ENCODE measurements at regions not wholly inside any gene's neighbourhood (a gene's known extent, or its start where the extent isn't known, plus 50 kb on each side); places are given as distances from the start of the nearest gene placed in this dataset.

DNA sequence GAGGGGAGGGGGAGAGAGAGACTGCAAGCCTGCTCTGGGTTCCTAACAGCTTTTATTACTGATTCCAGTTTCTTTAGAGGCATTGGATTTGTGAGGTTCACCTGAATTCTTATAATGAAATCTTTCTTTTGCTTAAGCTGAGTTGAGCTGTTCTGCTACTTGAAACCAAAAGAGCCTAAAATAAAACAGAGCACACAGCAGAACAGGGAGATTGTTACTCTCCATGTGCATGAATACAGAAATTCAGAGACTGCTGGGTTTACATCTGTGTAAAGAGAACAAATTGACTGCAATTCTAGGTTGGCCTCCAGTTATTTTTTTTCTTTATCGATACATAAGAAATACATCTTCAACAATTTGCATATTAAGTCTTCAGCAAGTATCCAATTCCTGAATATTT, 168.8 kb upstream of the NRIP1 start:
- in situ Hi-C loops (cut with MboI; ENCODE audit: low sequenced_read_pairs) = no loop called here

GRCh38 chr21:15236111-15236510, 171.3 kb upstream of the NRIP1 start:
- in situ Hi-C loops (cut with MboI; ENCODE audit: low sequenced_read_pairs) = no loop called here

- in situ Hi-C loops (cut with MboI; ENCODE audit: low sequenced_read_pairs) = no loop called here
These were observed 176.0 kb upstream of the NRIP1 start for GRCh38 chr21:15240848-15241247.

GRCh38 chr21:15241997-15242736, 177.4 kb upstream of the NRIP1 start:
- in situ Hi-C loops (cut with MboI; ENCODE audit: low sequenced_read_pairs) = no loop called here

- in situ Hi-C loops (cut with MboI; ENCODE audit: low sequenced_read_pairs) = no loop called here
These were observed 178.1 kb upstream of the NRIP1 start for GRCh38 chr21:15242906-15243305.

- in situ Hi-C loops (cut with MboI; ENCODE audit: low sequenced_read_pairs) = no loop called here
These were observed 178.6 kb upstream of the NRIP1 start for GRCh38 chr21:15243406-15243805.

GRCh38 chr21:15247613-15248012, 182.8 kb upstream of the NRIP1 start:
- in situ Hi-C loops (cut with MboI; ENCODE audit: low sequenced_read_pairs) = no loop called here

- in situ Hi-C loops (cut with MboI; ENCODE audit: low sequenced_read_pairs) = no loop called here
These were observed 184.6 kb upstream of the NRIP1 start for GRCh38 chr21:15249285-15249993.

DNA sequence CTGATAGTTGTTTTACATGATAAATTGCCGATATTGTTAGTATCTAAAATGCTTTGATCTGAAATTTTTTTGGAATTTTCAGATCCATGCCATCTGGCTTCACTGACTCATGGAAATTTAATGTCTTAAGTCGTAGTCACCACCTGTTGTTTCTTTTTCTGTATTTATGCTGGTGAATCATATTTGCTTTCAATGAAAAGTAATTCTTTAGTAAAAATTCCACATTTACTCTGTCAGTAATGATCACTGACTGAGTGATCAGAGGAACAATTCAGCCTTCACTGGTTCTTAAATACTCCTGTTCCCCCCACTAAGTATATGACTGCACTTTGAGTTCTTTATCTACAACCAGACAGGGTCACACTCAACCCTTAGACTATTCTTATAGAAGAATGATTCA, 185.6 kb upstream of the NRIP1 start:
- in situ Hi-C loops (cut with MboI; ENCODE audit: low sequenced_read_pairs) = no loop called here

DNA sequence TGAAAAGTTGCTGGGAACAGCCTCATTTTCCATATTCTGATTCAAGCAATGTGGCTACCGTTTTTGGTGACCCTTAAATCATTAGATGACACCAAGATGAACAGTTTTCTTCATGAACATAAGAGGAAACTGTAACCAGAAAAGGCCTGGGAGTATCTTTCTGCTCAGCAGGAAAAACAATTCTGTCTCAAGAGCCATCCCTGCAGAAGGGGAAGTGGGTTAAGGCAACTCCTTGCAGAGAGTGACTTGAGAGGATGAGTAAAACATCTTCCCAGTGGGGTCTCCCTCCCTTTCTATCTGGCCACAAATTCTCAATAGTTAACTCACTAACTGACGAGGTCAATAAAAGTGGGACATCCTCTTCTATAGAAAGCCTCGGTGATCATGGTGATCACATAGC, 187.6 kb upstream of the NRIP1 start:
- in situ Hi-C loops (cut with MboI; ENCODE audit: low sequenced_read_pairs) = no loop called here

GRCh38 chr21:15254111-15254510, 189.3 kb upstream of the NRIP1 start:
- in situ Hi-C loops (cut with MboI; ENCODE audit: low sequenced_read_pairs) = no loop called here

GRCh38 chr21:15255261-15255660, 190.5 kb upstream of the NRIP1 start:
- in situ Hi-C loops (cut with MboI; ENCODE audit: low sequenced_read_pairs) = no loop called here

- in situ Hi-C loops (cut with MboI; ENCODE audit: low sequenced_read_pairs) = no loop called here
These were observed 191.0 kb upstream of the NRIP1 start for GRCh38 chr21:15255763-15256162.

DNA sequence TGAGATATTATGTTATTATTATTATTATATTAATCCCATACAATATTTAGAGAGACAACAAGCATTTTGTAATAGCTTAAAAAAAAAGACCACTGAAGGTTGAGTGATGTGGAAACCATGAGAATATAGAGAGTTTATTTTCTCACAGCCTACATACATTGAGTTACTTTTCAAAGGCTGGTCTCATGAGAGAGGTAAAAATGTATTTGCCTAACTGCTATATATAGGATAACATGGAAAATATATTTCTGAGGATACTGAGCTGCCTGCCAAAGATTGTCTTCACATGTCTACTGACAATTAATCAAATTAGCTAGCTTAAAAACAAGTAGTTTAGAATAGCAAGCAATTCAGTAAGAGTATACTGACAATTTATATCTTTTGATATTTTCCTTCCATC, 192.2 kb upstream of the NRIP1 start:
- in situ Hi-C loops (cut with MboI; ENCODE audit: low sequenced_read_pairs) = no loop called here

GRCh38 chr21:15257646-15258045, 192.8 kb upstream of the NRIP1 start:
- in situ Hi-C loops (cut with MboI; ENCODE audit: low sequenced_read_pairs) = no loop called here

GRCh38 chr21:15259824-15260223, 195.0 kb upstream of the NRIP1 start:
- in situ Hi-C loops (cut with MboI; ENCODE audit: low sequenced_read_pairs) = no loop called here

GRCh38 chr21:15260604-15261003, 195.8 kb upstream of the NRIP1 start:
- in situ Hi-C loops (cut with MboI; ENCODE audit: low sequenced_read_pairs) = no loop called here

GRCh38 chr21:15264084-15264665, 199.4 kb upstream of the NRIP1 start:
- in situ Hi-C loops (cut with MboI; ENCODE audit: low sequenced_read_pairs) = no loop called here

- in situ Hi-C loops (cut with MboI; ENCODE audit: low sequenced_read_pairs) = no loop called here
These were observed 207.4 kb upstream of the NRIP1 start for GRCh38 chr21:15272171-15272570.

GRCh38 chr21:15272591-15272990, 207.8 kb upstream of the NRIP1 start:
- in situ Hi-C loops (cut with MboI; ENCODE audit: low sequenced_read_pairs) = no loop called here

DNA sequence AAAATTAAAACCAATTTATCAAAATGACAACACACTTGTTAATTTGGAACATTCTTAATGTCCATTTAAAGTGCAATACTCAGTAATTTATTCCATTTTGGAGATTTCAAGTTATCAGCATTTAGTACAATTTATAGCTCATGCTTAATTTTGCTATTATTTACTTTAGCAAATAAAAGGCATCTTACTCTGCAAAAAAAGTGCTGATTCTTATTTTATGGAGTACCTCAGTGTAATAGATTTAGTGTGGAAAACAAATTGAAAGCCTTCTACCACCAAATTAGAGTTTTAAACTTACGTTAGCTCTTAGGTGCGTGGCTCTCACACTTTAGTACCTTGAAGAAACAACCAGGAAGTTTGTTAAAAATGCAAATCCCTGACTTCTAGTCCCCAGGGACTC, 208.4 kb upstream of the NRIP1 start:
- in situ Hi-C loops (cut with MboI; ENCODE audit: low sequenced_read_pairs) = no loop called here
